GM21786 (cell line): ENCODE measurements at regions not wholly inside any gene's neighbourhood (a gene's known extent, or its start where the extent isn't known, plus 50 kb on each side); places are given as distances from the start of the nearest gene placed in this dataset.
"Not testable (repeated sequence)": the region's sequence is repeated elsewhere in the genome, so short reads cannot be mapped to it uniquely, and the experiment has no call there.

Experiments used
- ATAC-seq: cut with Tn5 transposase; IDR thresholded peaks from one replicate; pipeline ENCODE4 v1.9.1; 2021; ENCODE audit not compliant: unreplicated experiment

- no peak for ATAC-seq
Observed at GRCh38 chr18:54433368-54433767, 75.7 kb downstream of the C18orf54 start.

- ATAC-seq, result no peak
Observed at GRCh38 chr18:54433857-54434256, 76.2 kb downstream of the C18orf54 start.

GRCh38 chr18:54434453-54434852 lies 76.7 kb downstream of the C18orf54 start:
- ATAC-seq, result no peak

GRCh38 chr18:54436501-54436900 lies 78.8 kb downstream of the C18orf54 start:
- no peak for ATAC-seq

GRCh38 chr18:54440292-54440691 lies 82.6 kb downstream of the C18orf54 start:
- ATAC-seq, result no peak

- peak; percentile 84 for ATAC-seq
Observed at GRCh38 chr18:54444319-54444914, 86.7 kb downstream of the C18orf54 start.

- ATAC-seq, result no peak
Observed at GRCh38 chr18:54453996-54454395, 96.3 kb downstream of the C18orf54 start.

- no peak for ATAC-seq
Observed at GRCh38 chr18:54465502-54465901, 107.8 kb downstream of the C18orf54 start.

GRCh38 chr18:54466248-54467005 lies 108.7 kb downstream of the C18orf54 start:
- ATAC-seq, result no peak

- no peak for ATAC-seq
Observed at GRCh38 chr18:54479365-54479764, 111.7 kb upstream of the DYNAP start.

GRCh38 chr18:54480616-54481015 lies 110.4 kb upstream of the DYNAP start:
- no peak for ATAC-seq

GRCh38 chr18:54502451-54502850 lies 88.6 kb upstream of the DYNAP start:
- not testable (repeated sequence) for ATAC-seq

GRCh38 chr18:54503131-54503894 lies 87.7 kb upstream of the DYNAP start:
- no peak for ATAC-seq

- ATAC-seq, result no peak
Observed at GRCh38 chr18:54506516-54507261, 84.4 kb upstream of the DYNAP start.

GRCh38 chr18:54509793-54510192 lies 81.3 kb upstream of the DYNAP start:
- no peak for ATAC-seq

GRCh38 chr18:54515149-54515548 lies 75.9 kb upstream of the DYNAP start:
- ATAC-seq, result no peak

GRCh38 chr18:54517521-54517920 lies 73.5 kb upstream of the DYNAP start:
- no peak for ATAC-seq

- no peak for ATAC-seq
Observed at GRCh38 chr18:54521846-54522245, 69.2 kb upstream of the DYNAP start.

- no peak for ATAC-seq
Observed at GRCh38 chr18:54528942-54529376, 62.1 kb upstream of the DYNAP start.

- no peak for ATAC-seq
Observed at GRCh38 chr18:54529444-54529843, 61.6 kb upstream of the DYNAP start.

GRCh38 chr18:54530285-54530684 lies 60.8 kb upstream of the DYNAP start:
- ATAC-seq, result no peak
